Neural progenitor cell (in vitro differentiated cells): ENCODE measurements at regions not wholly inside any gene's neighbourhood (a gene's known extent, or its start where the extent isn't known, plus 50 kb on each side); places are given as distances from the start of the nearest gene placed in this dataset.

Source experiments
- DNase-seq: peaks from one replicate; pipeline ENCODE4 v3.0.0-alpha.2; 2016; ENCODE audit warnings: low spot score
- H2AFZ ChIP-seq: fragments of 200-600 bp; sonication (generic); replicated peaks from 2 replicates; pipeline ENCODE4 v1.6.1; 2016; ENCODE audit warnings: antibody characterized with exemption
- H3F3A ChIP-seq: fragments of 200-600 bp; sonication (generic); 2 replicates; pipeline ENCODE4 v1.6.1; 2016; ENCODE audit warnings: antibody characterized with exemption, low read depth
- H3K27ac ChIP-seq: fragments of 200-600 bp; sonication (generic); 2 replicates; pipeline ENCODE4 v1.5.1; 2016; ENCODE audit warnings: mild to moderate bottlenecking
- H3K27me3 ChIP-seq: fragments of 200-600 bp; sonication (generic); 2 replicates; pipeline ENCODE4 v1.6.1; 2016; ENCODE audit warnings: mild to moderate bottlenecking, moderate library complexity
- H3K36me3 ChIP-seq: fragments of 200-600 bp; sonication (generic); 2 replicates; pipeline ENCODE4 v1.5.1; 2016
- H3K4me1 ChIP-seq: fragments of 200-600 bp; sonication (generic); 2 replicates; pipeline ENCODE4 v1.6.1; 2016; ENCODE audit warnings: mixed run types
- H3K4me2 ChIP-seq: fragments of 200-600 bp; sonication (generic); 2 replicates; pipeline ENCODE4 v1.6.1; 2016
- H3K4me3 ChIP-seq: fragments of 200-600 bp; sonication (generic); 2 replicates; pipeline ENCODE4 v1.5.1; 2016
- H3K79me2 ChIP-seq: fragments of 200-600 bp; sonication (generic); 2 replicates; pipeline ENCODE4 v1.6.1; 2016; ENCODE audit warnings: low read depth
- H3K9ac ChIP-seq: fragments of 200-600 bp; sonication (generic); 2 replicates; pipeline ENCODE4 v1.6.1; 2016
- H3K9me3 ChIP-seq: fragments of 200-600 bp; sonication (generic); 2 replicates; pipeline ENCODE4 v1.5.1; 2016; ENCODE audit warnings: low read depth
- H4K20me1 ChIP-seq: fragments of 200-600 bp; sonication (generic); 2 replicates; pipeline ENCODE4 v1.6.1; 2016; ENCODE audit warnings: low read depth
- H3K27ac Mint-ChIP-seq: 3 replicates; pipeline ENCODE4 v1.8.0; 2021; ENCODE audit warnings: mixed read lengths
- H3K27me3 Mint-ChIP-seq: 2 replicates; pipeline ENCODE4 v1.8.0; 2022; ENCODE audit warnings: low read depth, mild to moderate bottlenecking, inconsistent platforms, moderate library complexity, mixed read lengths; ENCODE audit not compliant: insufficient read depth
- H3K36me3 Mint-ChIP-seq: 3 replicates; pipeline ENCODE4 v1.8.0; 2021; ENCODE audit warnings: mixed read lengths
- H3K4me1 Mint-ChIP-seq: 3 replicates; pipeline ENCODE4 v1.8.0; 2021; ENCODE audit warnings: mixed read lengths
- H3K4me3 Mint-ChIP-seq: 3 replicates; pipeline ENCODE4 v1.8.0; 2021; ENCODE audit warnings: mild to moderate bottlenecking, moderate library complexity, mixed read lengths
- H3K9me3 Mint-ChIP-seq: 3 replicates; pipeline ENCODE4 v1.8.0; 2020; ENCODE audit warnings: mixed read lengths
- CTCF ChIP-seq: fragments of 200-600 bp; sonication (generic); IDR thresholded peaks from 2 replicates; pipeline ENCODE4 v1.5.1; 2017; ENCODE audit warnings: antibody characterized with exemption, mild to moderate bottlenecking
- EZH2 ChIP-seq: fragments of 200-600 bp; sonication (generic); IDR thresholded peaks from 2 replicates; pipeline ENCODE4 v1.6.1; 2017; ENCODE audit warnings: antibody characterized with exemption, mild to moderate bottlenecking, moderate library complexity
- EZH2phosphoT487 ChIP-seq: fragments of 200-600 bp; sonication (generic); IDR thresholded peaks from 2 replicates; pipeline ENCODE4 v1.6.1; 2017; ENCODE audit warnings: antibody characterized with exemption

GRCh38 chr13:54206626-54207025 is 1178.0 kb downstream of the OLFM4 start:
- H3K79me2 ChIP-seq: no peaks in the 10 kb centered on the region
- no peaks in the 10 kb centered on the region for H3F3A ChIP-seq
- TF ChIP-seq CTCF (no peak), EZH2phosphoT487 (no peak), EZH2 (no peak)
- no peak overlapping the region for H3K27ac ChIP-seq
- H3K4me1 ChIP-seq: peaks cover 14% of the 10 kb centered on the region
- no peak for DNase-seq
- no peaks in the 10 kb centered on the region for H3K27me3 Mint-ChIP-seq
- no peak overlapping the region for H3K4me3 ChIP-seq
- H3K4me1 Mint-ChIP-seq: peaks cover 6% of the 10 kb centered on the region
- H3K4me2 ChIP-seq: no peak overlapping the region
- H3K9ac ChIP-seq: no peak overlapping the region
- no peaks in the 10 kb centered on the region for H3K36me3 ChIP-seq
- no peaks in the 10 kb centered on the region for H3K36me3 Mint-ChIP-seq
- H3K27me3 ChIP-seq: no peaks in the 10 kb centered on the region
- no peaks in the 10 kb centered on the region for H3K9me3 ChIP-seq
- no peaks in the 10 kb centered on the region for H3K9me3 Mint-ChIP-seq
- no peaks in the 10 kb centered on the region for H4K20me1 ChIP-seq
- no peak overlapping the region for H3K4me3 Mint-ChIP-seq
- H2AFZ ChIP-seq: no peak overlapping the region
- H3K27ac Mint-ChIP-seq: no peak overlapping the region

GRCh38 chr13:54210397-54211049 is 1181.9 kb downstream of the OLFM4 start:
- no peaks in the 10 kb centered on the region for H3K36me3 ChIP-seq

GRCh38 chr13:54216221-54216620 is 1187.6 kb downstream of the OLFM4 start:
- H4K20me1 ChIP-seq: no peaks in the 10 kb centered on the region
- no peak overlapping the region for H3K4me2 ChIP-seq
- H3K9me3 ChIP-seq: no peaks in the 10 kb centered on the region
- no peak for TF ChIP-seq CTCF
- no peak for TF ChIP-seq EZH2
- TF ChIP-seq EZH2phosphoT487: no peak
- Mint-ChIP-seq H3K27me3 (no peaks in the 10 kb centered on the region), H3K4me1 (no peaks in the 10 kb centered on the region), H3K4me3 (no peak overlapping the region), H3K9me3 (peaks cover 7% of the 10 kb centered on the region), H3K27ac (no peak overlapping the region), H3K36me3 (no peaks in the 10 kb centered on the region)
- H3K9ac ChIP-seq: no peak overlapping the region
- no peaks in the 10 kb centered on the region for H3K4me1 ChIP-seq
- no peak overlapping the region for H3K27ac ChIP-seq
- H3K27me3 ChIP-seq: no peaks in the 10 kb centered on the region
- H3K36me3 ChIP-seq: peaks cover 5% of the 10 kb centered on the region
- DNase-seq: no peak
- H3K4me3 ChIP-seq: no peak overlapping the region
- H3F3A ChIP-seq: no peaks in the 10 kb centered on the region
- no peaks in the 10 kb centered on the region for H3K79me2 ChIP-seq
- H2AFZ ChIP-seq: no peak overlapping the region

More at GRCh38 chr13:54210397-54211049, 1181.9 kb downstream of the OLFM4 start:
- Histone ChIP-seq H3K9ac (no peak overlapping the region), H3K27me3 (no peaks in the 10 kb centered on the region), H3F3A (no peaks in the 10 kb centered on the region), H4K20me1 (no peaks in the 10 kb centered on the region), H3K27ac (no peak overlapping the region), H3K4me1 (peaks cover 14% of the 10 kb centered on the region), H3K9me3 (no peaks in the 10 kb centered on the region), H3K79me2 (no peaks in the 10 kb centered on the region), H3K4me3 (no peak overlapping the region), H3K4me2 (peak overlapping the region; percentile 32), H2AFZ (peak overlapping the region; percentile 67)
- DNase-seq: peak; percentile 50
- no peaks in the 10 kb centered on the region for H3K27me3 Mint-ChIP-seq
- H3K9me3 Mint-ChIP-seq: peaks cover 2% of the 10 kb centered on the region
- peak overlapping the region; percentile 74 for H3K27ac Mint-ChIP-seq
- no peaks in the 10 kb centered on the region for H3K36me3 Mint-ChIP-seq
- TF ChIP-seq CTCF (no peak), EZH2phosphoT487 (no peak), EZH2 (no peak)
- H3K4me1 Mint-ChIP-seq: peaks cover 6% of the 10 kb centered on the region
- no peak overlapping the region for H3K4me3 Mint-ChIP-seq
